ENCODE measurements at regions not wholly inside any gene's neighbourhood (a gene's known extent, or its start where the extent isn't known, plus 50 kb on each side); places are given as distances from the start of the nearest gene placed in this dataset.

DNA sequence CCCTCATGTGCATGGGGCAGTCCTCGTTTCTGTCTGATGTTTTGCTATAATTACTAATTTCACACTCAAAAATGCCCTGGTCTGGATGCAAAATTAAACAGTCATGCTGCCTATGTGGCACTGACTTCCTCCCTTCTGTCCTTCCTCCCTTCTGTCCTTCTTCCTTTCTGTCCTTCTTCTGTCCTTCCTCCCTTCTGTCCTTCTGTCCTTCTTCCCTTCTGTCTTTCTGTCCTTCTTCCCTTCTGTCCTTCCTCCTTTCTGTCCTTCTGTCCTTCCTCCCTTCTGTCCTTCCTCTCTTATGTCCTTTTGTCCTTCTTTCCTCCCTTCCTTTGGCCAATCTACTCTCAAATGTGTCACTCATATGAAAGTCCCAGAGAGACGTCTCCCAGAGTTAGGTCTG, 93.8 kb downstream of the IRF8 start:
- Histone ChIP-seq H3K27ac (ENCODE audit: poor library complexity, severe bottlenecking) (no peak overlapping the region), H3K36me3 (ENCODE audit: low read depth) (no peaks in the 10 kb centered on the region), H3K4me3 (ENCODE audit: severe bottlenecking) (no peak overlapping the region), H3K27me3 (ENCODE audit: insufficient read depth, poor library complexity, severe bottlenecking) (peaks cover 80% of the 10 kb centered on the region), H3K4me1 (ENCODE audit: insufficient read depth, poor library complexity, severe bottlenecking) (no peaks in the 10 kb centered on the region), H3K9me3 (ENCODE audit: severe bottlenecking) (no peaks in the 10 kb centered on the region)
- TF ChIP-seq, protein P1, sequence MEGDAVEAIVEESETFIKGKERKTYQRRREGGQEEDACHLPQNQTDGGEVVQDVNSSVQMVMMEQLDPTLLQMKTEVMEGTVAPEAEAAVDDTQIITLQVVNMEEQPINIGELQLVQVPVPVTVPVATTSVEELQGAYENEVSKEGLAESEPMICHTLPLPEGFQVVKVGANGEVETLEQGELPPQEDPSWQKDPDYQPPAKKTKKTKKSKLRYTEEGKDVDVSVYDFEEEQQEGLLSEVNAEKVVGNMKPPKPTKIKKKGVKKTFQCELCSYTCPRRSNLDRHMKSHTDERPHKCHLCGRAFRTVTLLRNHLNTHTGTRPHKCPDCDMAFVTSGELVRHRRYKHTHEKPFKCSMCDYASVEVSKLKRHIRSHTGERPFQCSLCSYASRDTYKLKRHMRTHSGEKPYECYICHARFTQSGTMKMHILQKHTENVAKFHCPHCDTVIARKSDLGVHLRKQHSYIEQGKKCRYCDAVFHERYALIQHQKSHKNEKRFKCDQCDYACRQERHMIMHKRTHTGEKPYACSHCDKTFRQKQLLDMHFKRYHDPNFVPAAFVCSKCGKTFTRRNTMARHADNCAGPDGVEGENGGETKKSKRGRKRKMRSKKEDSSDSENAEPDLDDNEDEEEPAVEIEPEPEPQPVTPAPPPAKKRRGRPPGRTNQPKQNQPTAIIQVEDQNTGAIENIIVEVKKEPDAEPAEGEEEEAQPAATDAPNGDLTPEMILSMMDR (IDR thresholded peaks at IDR 0.05; ENCODE audit: poor library complexity, severe bottlenecking), result no peak
- no peak for DNase-seq (ENCODE audit: low spot score)
- no peak for ATAC-seq (ENCODE audit: low read depth)

GRCh38 chr16:85994492-85995490, 95.8 kb downstream of the IRF8 start:
- H3K4me3 ChIP-seq (ENCODE audit: severe bottlenecking), result no peak overlapping the region
- DNase-seq (ENCODE audit: low spot score), result no peak

GRCh38 chr16:85995541-85996423, 96.8 kb downstream of the IRF8 start:
- TF ChIP-seq, protein P1 (IDR thresholded peaks at IDR 0.05; ENCODE audit: poor library complexity, severe bottlenecking), result no peak
- Histone ChIP-seq H3K27ac (ENCODE audit: poor library complexity, severe bottlenecking) (no peak overlapping the region), H3K9me3 (ENCODE audit: severe bottlenecking) (no peaks in the 10 kb centered on the region), H3K36me3 (ENCODE audit: low read depth) (no peaks in the 10 kb centered on the region), H3K4me3 (ENCODE audit: severe bottlenecking) (no peak overlapping the region), H3K4me1 (ENCODE audit: insufficient read depth, poor library complexity, severe bottlenecking) (no peaks in the 10 kb centered on the region), H3K27me3 (ENCODE audit: insufficient read depth, poor library complexity, severe bottlenecking) (peaks cover 54% of the 10 kb centered on the region)
- no peak for ATAC-seq (ENCODE audit: low read depth)
- no peak for DNase-seq (ENCODE audit: low spot score)

More at GRCh38 chr16:85994492-85995490, 95.8 kb downstream of the IRF8 start:
- no peaks in the 10 kb centered on the region for H3K9me3 ChIP-seq (ENCODE audit: severe bottlenecking)
- no peaks in the 10 kb centered on the region for H3K4me1 ChIP-seq (ENCODE audit: insufficient read depth, poor library complexity, severe bottlenecking)
- peaks cover 64% of the 10 kb centered on the region for H3K27me3 ChIP-seq (ENCODE audit: insufficient read depth, poor library complexity, severe bottlenecking)
- H3K36me3 ChIP-seq (ENCODE audit: low read depth), result no peaks in the 10 kb centered on the region
- TF ChIP-seq, protein P1 (IDR thresholded peaks at IDR 0.05; ENCODE audit: poor library complexity, severe bottlenecking), result no peak
- no peak overlapping the region for H3K27ac ChIP-seq (ENCODE audit: poor library complexity, severe bottlenecking)
- no peak for ATAC-seq (ENCODE audit: low read depth)

DNA sequence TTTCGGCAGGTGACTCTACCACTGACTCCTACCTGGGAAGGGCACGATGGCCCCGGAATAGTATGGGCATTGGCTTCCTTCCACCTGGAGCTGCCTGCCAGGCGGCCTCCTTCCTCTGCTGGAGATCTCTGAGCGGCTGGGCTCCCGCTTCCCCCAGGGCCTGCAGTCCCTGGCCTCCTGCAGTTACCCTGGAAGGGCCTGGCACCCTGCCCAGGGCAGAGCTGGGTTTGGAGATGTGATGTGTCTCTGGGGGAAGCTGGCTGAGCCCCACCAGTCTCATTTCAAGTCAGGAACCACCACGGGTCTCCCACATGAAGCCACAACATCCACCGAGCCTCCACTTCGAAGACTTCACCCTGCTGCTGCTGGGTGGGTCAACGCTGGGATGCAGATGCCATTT, 97.9 kb downstream of the IRF8 start:
- H3K27me3 ChIP-seq (ENCODE audit: insufficient read depth, poor library complexity, severe bottlenecking), result peaks cover 46% of the 10 kb centered on the region

More for the DNA sequence above, 97.9 kb downstream of the IRF8 start:
- no peaks in the 10 kb centered on the region for H3K4me1 ChIP-seq (ENCODE audit: insufficient read depth, poor library complexity, severe bottlenecking)
- no peak overlapping the region for H3K4me3 ChIP-seq (ENCODE audit: severe bottlenecking)
- no peaks in the 10 kb centered on the region for H3K36me3 ChIP-seq (ENCODE audit: low read depth)
- DNase-seq (ENCODE audit: low spot score) (no peak), ATAC-seq (ENCODE audit: low read depth) (no peak)
- H3K9me3 ChIP-seq (ENCODE audit: severe bottlenecking), result no peaks in the 10 kb centered on the region
- H3K27ac ChIP-seq (ENCODE audit: poor library complexity, severe bottlenecking), result no peak overlapping the region
- TF ChIP-seq, protein P1 (IDR thresholded peaks at IDR 0.05; ENCODE audit: poor library complexity, severe bottlenecking), result no peak
